ENCODE measurements at regions not wholly inside any gene's neighbourhood (a gene's known extent, or its start where the extent isn't known, plus 50 kb on each side); places are given as distances from the start of the nearest gene placed in this dataset.
A peak's percentile ranks its signal among the peaks of the same experiment; 100 is the strongest.

- TF ChIP-seq REST (IDR thresholded peaks at IDR 0.05; ENCODE audit: insufficient read depth in 1 of 2, low read depth in 2 of 2, low read length in 2 of 2) (no peak), FOXP2 (optimal IDR thresholded peaks at IDR 0.05; ENCODE audit: borderline replicate concordance, extremely low read depth, extremely low read length, insufficient read depth) (no peak), TAF1 (IDR thresholded peaks at IDR 0.05; ENCODE audit: borderline replicate concordance, insufficient read depth, low read length) (no peak), SIN3A (IDR thresholded peaks at IDR 0.05; ENCODE audit: borderline replicate concordance, insufficient read depth, low read length) (no peak), POLR2AphosphoS5 (IDR thresholded peaks at IDR 0.05; ENCODE audit: low read depth, low read length) (no peak)
Measured at GRCh38 chr18:23399067-23399466, 54.0 kb upstream of the RIOK3 start.

GRCh38 chr18:23400918-23401317 lies 52.2 kb upstream of the RIOK3 start:
- TF ChIP-seq POLR2AphosphoS5 (IDR thresholded peaks at IDR 0.05; ENCODE audit: low read depth, low read length), result no peak

- peak; percentile 47 for TF ChIP-seq FOXP2 (optimal IDR thresholded peaks at IDR 0.05; ENCODE audit: borderline replicate concordance, extremely low read depth, extremely low read length, insufficient read depth)
- no peak for TF ChIP-seq POLR2AphosphoS5 (IDR thresholded peaks at IDR 0.05; ENCODE audit: low read depth, low read length)
Measured at GRCh38 chr18:23401400-23402347, 51.4 kb upstream of the RIOK3 start.

All from PFSK-1 (cell line).